ENCODE measurements at regions not wholly inside any gene's neighbourhood (a gene's known extent, or its start where the extent isn't known, plus 50 kb on each side); places are given as distances from the start of the nearest gene placed in this dataset.

DNA sequence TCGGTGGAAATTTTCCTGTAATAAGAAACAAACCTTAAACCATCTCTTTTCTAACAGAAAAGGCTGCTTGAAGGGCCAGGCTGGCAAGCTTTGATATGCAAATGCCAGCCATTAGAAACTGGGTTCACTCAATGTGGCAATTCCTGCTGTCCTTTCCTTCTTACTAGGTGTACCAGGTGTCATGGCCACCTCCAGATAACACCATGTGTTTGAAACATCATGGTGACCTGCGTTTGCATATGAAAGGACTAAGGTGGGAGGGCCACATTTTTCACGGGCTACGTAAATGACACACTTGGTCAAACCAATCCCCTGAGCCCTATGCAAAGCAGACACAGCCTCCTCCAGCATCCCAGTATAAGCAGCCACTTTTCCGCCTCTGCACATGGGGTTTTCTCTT is 789.1 kb upstream of the SLITRK5 start:
- DNase-seq (ENCODE audit: extremely low read depth, low read depth), result no peak
- no peak for TF ChIP-seq CTCF (IDR thresholded peaks at IDR 0.05; ENCODE audit: low read depth, low read length)

DNA sequence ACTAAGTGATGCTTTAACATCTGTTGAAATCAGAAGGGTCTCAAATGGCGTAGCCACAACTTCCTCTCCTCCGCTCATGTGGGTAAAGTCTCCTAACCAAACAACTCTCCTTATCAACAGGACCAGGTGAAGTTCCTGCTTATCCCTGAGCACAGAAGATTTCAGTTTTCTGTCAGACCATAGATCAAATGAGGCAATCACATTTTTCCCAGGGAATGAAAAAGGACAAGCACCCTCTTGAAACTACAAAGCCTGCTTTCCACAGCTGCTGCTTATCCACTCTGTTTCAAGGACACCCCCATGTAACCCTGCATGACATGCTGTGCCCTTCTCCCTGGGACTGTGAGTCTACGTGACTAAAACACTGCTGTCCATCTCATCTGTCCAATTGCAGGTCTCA is 788.3 kb upstream of the SLITRK5 start:
- TF ChIP-seq CTCF (IDR thresholded peaks at IDR 0.05; ENCODE audit: low read depth, low read length), result no peak
- DNase-seq (ENCODE audit: extremely low read depth, low read depth), result no peak

DNA sequence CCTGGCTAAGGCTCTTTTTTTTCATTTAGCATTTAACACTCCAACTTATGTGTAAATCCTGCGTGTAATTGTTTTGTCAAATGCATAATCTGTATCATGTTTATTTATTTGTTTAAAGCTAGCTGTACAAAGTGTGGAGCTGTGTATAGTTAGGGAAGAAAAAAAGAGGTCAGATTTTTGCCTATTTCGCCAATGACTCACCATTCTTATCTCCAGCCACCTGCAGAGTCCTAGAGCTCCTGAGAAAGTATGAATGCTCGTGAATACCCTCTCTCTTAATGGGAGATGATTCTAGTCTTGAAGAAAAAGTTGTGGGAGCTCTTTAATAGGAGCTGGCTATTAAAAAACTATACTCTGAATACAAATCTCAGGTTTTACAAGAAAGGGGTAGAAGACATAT is 778.8 kb upstream of the SLITRK5 start:
- TF ChIP-seq CTCF (IDR thresholded peaks at IDR 0.05; ENCODE audit: low read depth, low read length), result no peak
- no peak for DNase-seq (ENCODE audit: extremely low read depth, low read depth)

- DNase-seq (ENCODE audit: extremely low read depth, low read depth), result no peak
- no peak for TF ChIP-seq CTCF (IDR thresholded peaks at IDR 0.05; ENCODE audit: low read depth, low read length)
Observed at GRCh38 chr13:86900906-86901305, 770.3 kb upstream of the SLITRK5 start.

DNA sequence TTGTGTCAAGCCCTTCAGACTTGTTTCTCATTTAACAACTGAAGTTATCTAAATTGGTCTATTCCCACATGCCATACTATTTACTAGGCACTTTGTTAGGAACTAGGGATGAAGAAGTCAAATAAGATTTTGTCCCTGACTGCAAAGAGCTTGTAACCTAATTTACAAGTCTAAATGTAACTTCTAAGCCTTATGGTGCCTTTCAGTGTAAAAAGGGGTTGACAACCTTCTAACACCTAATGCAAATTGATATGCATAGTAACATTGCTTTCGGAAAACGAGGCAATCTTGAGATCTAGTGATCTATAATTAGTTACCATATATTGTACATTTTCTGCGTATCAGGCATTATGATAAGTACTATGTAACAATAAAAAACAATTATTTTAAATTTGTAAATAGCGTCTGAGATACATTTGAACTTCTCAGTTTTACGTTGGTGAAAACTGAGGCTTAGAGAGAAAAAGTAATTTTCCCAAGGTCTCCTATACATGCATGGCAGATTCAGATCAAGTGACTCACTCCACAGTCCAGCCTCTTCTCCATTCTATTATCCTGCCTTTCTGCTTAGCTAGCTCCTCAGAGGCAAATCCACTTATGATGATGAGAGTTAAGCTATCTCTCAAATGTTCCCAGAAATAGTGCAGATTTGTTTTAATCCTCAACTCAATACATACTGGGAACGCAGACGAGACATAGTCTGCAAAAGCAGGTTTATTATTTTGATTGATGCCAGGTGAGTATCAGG is 764.9 kb upstream of the SLITRK5 start:
- no peak for TF ChIP-seq CTCF (IDR thresholded peaks at IDR 0.05; ENCODE audit: low read depth, low read length)
- DNase-seq (ENCODE audit: extremely low read depth, low read depth), result no peak

DNA sequence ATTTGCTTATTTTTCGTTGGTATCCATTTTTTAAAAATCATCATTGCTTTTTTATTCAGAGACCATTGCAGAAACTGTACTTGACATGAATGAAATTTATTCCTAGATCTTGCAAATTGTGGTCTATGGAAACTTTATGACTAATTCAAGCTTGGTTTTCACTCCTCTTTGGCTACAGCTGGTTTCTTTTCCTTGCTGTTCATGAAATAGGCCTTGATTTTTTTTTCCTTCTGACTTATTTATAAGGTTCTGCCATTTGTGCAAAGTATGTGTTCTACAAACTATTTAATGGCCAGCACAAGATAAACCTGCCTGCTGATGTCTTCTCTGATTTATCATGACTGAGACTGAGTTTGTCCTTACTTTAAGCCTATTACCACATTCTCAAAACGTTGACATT is 764.0 kb upstream of the SLITRK5 start:
- TF ChIP-seq CTCF (IDR thresholded peaks at IDR 0.05; ENCODE audit: low read depth, low read length), result no peak
- DNase-seq (ENCODE audit: extremely low read depth, low read depth), result no peak

GRCh38 chr13:86909318-86909717 is 761.9 kb upstream of the SLITRK5 start:
- DNase-seq (ENCODE audit: extremely low read depth, low read depth), result no peak
- no peak for TF ChIP-seq CTCF (IDR thresholded peaks at IDR 0.05; ENCODE audit: low read depth, low read length)

Data from AG09319 (cell line).